ENCODE measurements at regions not wholly inside any gene's neighbourhood (a gene's known extent, or its start where the extent isn't known, plus 50 kb on each side); places are given as distances from the start of the nearest gene placed in this dataset.
A peak's percentile ranks its signal among the peaks of the same experiment; 100 is the strongest.

DNA sequence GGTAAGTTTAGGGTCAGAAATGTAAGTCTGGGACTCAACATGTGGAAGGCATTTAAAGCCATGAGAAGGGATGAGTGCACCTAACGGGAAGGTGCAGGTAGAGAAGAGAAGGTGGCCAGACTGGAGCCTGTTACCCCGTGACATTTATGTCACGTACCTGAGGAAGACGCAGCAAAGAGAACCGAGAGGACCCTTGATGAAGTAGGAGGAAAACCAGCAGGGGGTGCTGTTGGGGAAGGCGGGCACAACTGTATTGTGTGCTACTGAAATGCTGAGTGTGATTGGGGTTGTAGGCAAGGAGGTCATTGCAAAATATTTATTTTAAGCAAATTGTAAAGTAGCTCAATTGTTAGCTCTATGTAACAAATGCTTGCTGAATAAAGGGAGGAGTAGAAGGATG lies 338.2 kb upstream of the PRKCQ start:
- H3K9me3 ChIP-seq (replicated peaks; ENCODE audit: low read length) = no peaks in the 10 kb centered on the region
- no peak overlapping the region for H3K4me3 ChIP-seq (ENCODE audit: low read length)
- H3K4me2 ChIP-seq (ENCODE audit: low read length) = no peak overlapping the region
- peaks cover 26% of the 10 kb centered on the region for H3K27me3 ChIP-seq (ENCODE audit: control insufficient read depth, insufficient read depth, low read length)
- H3K36me3 ChIP-seq (ENCODE audit: insufficient read depth, low read length) = no peaks in the 10 kb centered on the region
- no peak overlapping the region for H3K9ac ChIP-seq (ENCODE audit: low read depth, low read length)
- H3K4me1 ChIP-seq (ENCODE audit: control insufficient read depth, insufficient read depth, low read length) = no peaks in the 10 kb centered on the region

DNA sequence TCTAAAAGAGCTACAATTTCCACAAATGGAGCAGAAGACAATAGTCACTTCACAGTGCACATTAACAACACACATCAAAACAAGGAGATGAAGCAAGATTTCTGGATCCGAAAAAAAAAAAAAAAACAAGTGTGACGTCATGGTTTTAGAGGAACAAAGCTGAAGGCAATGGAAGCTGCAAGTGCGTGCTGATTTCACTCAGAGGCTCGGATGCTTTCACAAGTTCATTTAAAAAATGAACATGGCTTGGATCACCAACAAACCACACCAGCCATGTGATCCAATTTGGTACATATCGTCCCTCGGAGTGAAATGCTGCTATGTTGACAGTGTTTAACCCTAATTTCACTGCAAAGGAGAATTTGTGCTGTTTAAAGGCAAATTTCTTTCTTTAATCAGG lies 337.0 kb upstream of the PRKCQ start:
- Histone ChIP-seq H3K9me3 (replicated peaks; ENCODE audit: low read length) (no peaks in the 10 kb centered on the region), H3K4me1 (ENCODE audit: control insufficient read depth, insufficient read depth, low read length) (peaks cover 4% of the 10 kb centered on the region), H3K9ac (ENCODE audit: low read depth, low read length) (no peak overlapping the region), H3K36me3 (ENCODE audit: insufficient read depth, low read length) (no peaks in the 10 kb centered on the region), H3K4me3 (ENCODE audit: low read length) (no peak overlapping the region), H3K27me3 (ENCODE audit: control insufficient read depth, insufficient read depth, low read length) (peaks cover 26% of the 10 kb centered on the region), H3K4me2 (ENCODE audit: low read length) (no peak overlapping the region)

DNA sequence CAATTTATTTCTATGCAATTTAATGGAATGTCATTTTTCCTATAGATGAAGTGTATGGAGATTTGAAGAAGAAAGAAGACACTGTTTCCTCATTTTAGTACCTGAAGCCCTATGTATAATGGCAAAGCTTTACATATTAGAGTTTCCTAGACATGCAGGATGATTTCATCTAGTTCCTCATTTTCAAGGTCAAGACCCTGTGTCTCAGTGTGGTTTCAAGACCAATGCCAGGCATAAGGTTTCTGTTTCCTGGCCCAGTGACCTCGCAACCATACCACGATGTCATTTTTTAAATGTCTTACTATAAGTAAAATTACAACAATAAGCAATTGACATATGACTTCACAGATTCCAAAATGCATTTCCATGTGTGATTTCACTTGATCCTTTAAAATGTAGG lies 336.5 kb upstream of the PRKCQ start:
- Histone ChIP-seq H3K27me3 (ENCODE audit: control insufficient read depth, insufficient read depth, low read length) (peaks cover 26% of the 10 kb centered on the region), H3K4me1 (ENCODE audit: control insufficient read depth, insufficient read depth, low read length) (peaks cover 4% of the 10 kb centered on the region), H3K9ac (ENCODE audit: low read depth, low read length) (no peak overlapping the region), H3K4me3 (ENCODE audit: low read length) (no peak overlapping the region), H3K36me3 (ENCODE audit: insufficient read depth, low read length) (no peaks in the 10 kb centered on the region), H3K4me2 (ENCODE audit: low read length) (no peak overlapping the region), H3K9me3 (replicated peaks; ENCODE audit: low read length) (no peaks in the 10 kb centered on the region)

DNA sequence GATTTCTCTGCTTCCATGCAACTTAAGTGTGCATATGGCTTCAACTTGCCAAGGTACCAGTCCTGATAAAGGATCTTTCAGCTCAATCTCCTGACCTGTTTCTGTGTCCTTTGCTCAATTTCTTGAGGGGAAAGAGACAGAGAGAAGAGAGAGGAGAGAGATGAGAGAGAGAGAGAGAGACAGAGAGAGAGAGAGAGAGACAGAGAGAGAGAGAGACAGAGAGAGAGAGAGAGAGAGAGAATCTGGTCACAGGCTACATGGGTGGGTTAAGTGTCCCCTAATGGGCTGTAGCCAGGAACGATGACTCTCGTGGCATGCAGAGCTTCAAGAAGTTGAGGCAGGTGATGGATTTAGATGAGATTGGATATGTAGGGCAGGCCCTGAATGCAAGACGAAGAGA lies 335.2 kb upstream of the PRKCQ start:
- Histone ChIP-seq H3K27me3 (ENCODE audit: control insufficient read depth, insufficient read depth, low read length) (peaks cover 26% of the 10 kb centered on the region), H3K9ac (ENCODE audit: low read depth, low read length) (no peak overlapping the region), H3K4me1 (ENCODE audit: control insufficient read depth, insufficient read depth, low read length) (peaks cover 4% of the 10 kb centered on the region), H3K9me3 (replicated peaks; ENCODE audit: low read length) (no peaks in the 10 kb centered on the region), H3K4me3 (ENCODE audit: low read length) (no peak overlapping the region), H3K4me2 (ENCODE audit: low read length) (no peak overlapping the region), H3K36me3 (ENCODE audit: insufficient read depth, low read length) (no peaks in the 10 kb centered on the region)

DNA sequence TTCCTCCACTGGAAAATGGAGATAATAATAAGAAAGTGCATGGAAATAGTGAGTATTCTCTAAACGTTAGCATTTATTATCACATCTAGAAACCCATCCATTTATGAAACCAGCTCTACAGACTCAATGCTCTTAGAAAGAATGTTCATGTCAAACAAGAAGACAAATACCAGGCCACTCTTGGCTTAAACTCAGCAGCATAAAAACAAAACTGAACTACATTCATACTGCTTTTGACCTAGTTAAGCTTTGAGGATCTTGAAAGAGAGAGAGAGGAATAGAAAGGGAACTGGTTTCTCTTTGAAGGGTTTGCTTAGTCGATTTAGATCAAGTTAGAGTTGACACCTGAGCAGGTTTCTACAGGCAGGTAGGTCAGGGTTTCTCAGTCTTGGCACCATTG lies 332.9 kb upstream of the PRKCQ start:
- Histone ChIP-seq H3K36me3 (ENCODE audit: insufficient read depth, low read length) (no peaks in the 10 kb centered on the region), H3K9me3 (replicated peaks; ENCODE audit: low read length) (peaks cover 4% of the 10 kb centered on the region), H3K4me3 (ENCODE audit: low read length) (no peak overlapping the region), H3K27me3 (ENCODE audit: control insufficient read depth, insufficient read depth, low read length) (peaks cover 29% of the 10 kb centered on the region), H3K4me1 (ENCODE audit: control insufficient read depth, insufficient read depth, low read length) (peaks cover 4% of the 10 kb centered on the region), H3K4me2 (ENCODE audit: low read length) (peak overlapping the region; percentile 8), H3K9ac (ENCODE audit: low read depth, low read length) (no peak overlapping the region)

DNA sequence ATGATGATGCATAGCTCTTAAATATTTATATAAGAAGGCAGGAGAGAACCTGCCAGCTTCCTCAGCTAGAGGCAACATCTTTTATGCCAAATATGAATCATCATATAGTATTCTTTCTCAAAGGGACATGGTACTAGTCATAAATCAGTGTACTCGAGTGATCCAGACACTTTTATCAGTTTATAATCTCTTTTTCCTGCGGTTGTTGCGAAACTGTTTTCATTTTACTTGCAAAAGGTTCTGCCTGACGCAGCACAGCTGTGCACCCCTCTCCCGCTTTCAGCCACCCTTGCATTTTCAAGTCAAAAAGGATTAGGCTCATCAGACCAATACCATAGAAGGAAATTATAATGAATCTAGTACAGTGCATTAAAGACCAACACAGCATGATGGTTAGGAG lies 332.3 kb upstream of the PRKCQ start:
- H3K9ac ChIP-seq (ENCODE audit: low read depth, low read length) = no peak overlapping the region
- peaks cover 4% of the 10 kb centered on the region for H3K4me1 ChIP-seq (ENCODE audit: control insufficient read depth, insufficient read depth, low read length)
- H3K36me3 ChIP-seq (ENCODE audit: insufficient read depth, low read length) = no peaks in the 10 kb centered on the region
- H3K4me3 ChIP-seq (ENCODE audit: low read length) = no peak overlapping the region
- peaks cover 4% of the 10 kb centered on the region for H3K9me3 ChIP-seq (replicated peaks; ENCODE audit: low read length)
- peaks cover 29% of the 10 kb centered on the region for H3K27me3 ChIP-seq (ENCODE audit: control insufficient read depth, insufficient read depth, low read length)
- H3K4me2 ChIP-seq (ENCODE audit: low read length) = peak overlapping the region; percentile 8

DNA sequence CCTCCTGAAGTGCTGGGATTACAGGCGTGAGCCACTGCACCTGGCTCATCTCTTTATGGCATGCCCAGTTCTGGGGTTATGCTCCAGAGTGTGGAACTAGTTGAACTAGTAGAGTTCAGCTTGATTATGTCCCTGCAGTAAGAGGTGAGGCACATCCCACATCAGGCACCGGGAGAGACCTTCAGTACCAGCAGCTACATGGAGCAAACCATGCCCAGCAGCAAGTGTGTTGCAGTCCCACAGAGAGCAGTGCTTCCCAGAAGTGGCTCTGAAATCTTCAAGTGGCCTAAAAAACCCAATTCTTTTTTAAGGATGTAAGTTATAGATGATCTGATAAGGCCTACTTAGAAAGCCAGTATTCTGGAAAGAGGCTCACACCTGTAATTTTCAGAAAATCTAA lies 331.9 kb upstream of the PRKCQ start:
- H3K36me3 ChIP-seq (ENCODE audit: insufficient read depth, low read length) = no peaks in the 10 kb centered on the region
- no peak overlapping the region for H3K4me3 ChIP-seq (ENCODE audit: low read length)
- no peak overlapping the region for H3K9ac ChIP-seq (ENCODE audit: low read depth, low read length)
- peaks cover 4% of the 10 kb centered on the region for H3K9me3 ChIP-seq (replicated peaks; ENCODE audit: low read length)
- H3K27me3 ChIP-seq (ENCODE audit: control insufficient read depth, insufficient read depth, low read length) = peaks cover 29% of the 10 kb centered on the region
- no peak overlapping the region for H3K4me2 ChIP-seq (ENCODE audit: low read length)
- H3K4me1 ChIP-seq (ENCODE audit: control insufficient read depth, insufficient read depth, low read length) = peaks cover 4% of the 10 kb centered on the region

DNA sequence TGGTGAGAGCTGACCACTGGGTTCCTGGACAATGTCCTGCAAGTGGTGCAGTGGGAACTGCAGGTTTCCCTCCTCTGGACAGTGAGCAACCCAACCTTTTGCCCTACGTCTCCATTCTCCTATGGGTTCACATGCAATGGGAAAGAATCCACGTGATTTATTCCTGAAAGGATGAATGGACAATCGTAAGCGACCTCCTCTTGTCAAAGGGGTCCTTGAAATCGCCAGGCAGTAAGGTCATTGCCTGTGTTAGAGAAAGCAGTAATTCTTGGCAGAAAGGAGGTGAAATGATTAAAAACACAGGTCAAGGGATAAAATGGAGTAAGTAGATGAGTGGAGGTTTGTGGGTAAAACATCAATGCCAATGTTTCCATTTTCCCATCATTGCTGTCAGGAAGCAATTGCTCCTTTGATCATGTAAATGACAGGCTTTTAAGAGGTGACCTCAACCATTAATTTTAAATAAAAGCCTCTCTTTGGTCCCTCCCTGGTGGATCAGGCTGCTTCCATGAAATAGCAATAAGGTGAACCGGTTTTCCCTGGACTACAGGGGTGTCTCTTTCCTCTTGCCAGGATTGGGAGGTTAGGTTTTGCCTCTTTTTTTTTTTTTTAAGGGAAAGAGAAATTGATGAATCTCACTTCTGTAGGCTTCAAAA lies 330.0 kb upstream of the PRKCQ start:
- Histone ChIP-seq H3K4me2 (ENCODE audit: low read length) (no peak overlapping the region), H3K4me3 (ENCODE audit: low read length) (no peak overlapping the region), H3K36me3 (ENCODE audit: insufficient read depth, low read length) (no peaks in the 10 kb centered on the region), H3K9ac (ENCODE audit: low read depth, low read length) (no peak overlapping the region), H3K9me3 (replicated peaks; ENCODE audit: low read length) (peaks cover 4% of the 10 kb centered on the region), H3K4me1 (ENCODE audit: control insufficient read depth, insufficient read depth, low read length) (peaks cover 4% of the 10 kb centered on the region), H3K27me3 (ENCODE audit: control insufficient read depth, insufficient read depth, low read length) (peaks cover 18% of the 10 kb centered on the region)

DNA sequence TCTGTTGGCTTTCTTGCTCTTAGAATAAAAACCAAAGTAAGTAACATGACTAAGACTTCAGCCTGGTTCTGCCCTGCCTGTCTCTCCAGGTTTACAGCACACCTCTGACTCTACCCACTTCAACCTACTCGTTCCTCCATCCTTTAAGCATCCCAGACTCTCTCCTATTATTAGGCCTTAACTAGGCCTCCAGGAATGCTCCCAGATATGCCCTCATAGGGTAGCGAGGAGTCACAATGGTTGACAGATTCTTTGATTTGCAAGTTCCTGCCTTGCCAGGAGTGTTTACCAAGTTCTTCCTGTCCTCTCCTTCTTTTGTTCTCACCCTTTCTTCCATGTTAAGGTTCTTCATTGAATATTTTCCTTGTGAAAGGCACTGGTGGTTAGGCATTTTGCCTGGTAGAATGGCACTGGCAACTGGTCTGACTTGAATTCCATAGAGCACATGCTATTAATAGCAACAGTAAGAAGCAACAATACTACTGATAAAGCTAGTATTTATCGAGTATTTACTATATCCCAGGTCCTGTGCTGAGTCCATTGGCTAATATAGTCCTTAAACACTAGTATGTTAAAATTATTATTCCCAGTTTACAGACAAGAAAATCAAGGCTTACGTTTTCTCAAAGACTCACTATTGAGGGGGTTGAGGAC lies 327.9 kb upstream of the PRKCQ start:
- H3K36me3 ChIP-seq (ENCODE audit: insufficient read depth, low read length) = no peaks in the 10 kb centered on the region
- peaks cover 4% of the 10 kb centered on the region for H3K4me1 ChIP-seq (ENCODE audit: control insufficient read depth, insufficient read depth, low read length)
- H3K9me3 ChIP-seq (replicated peaks; ENCODE audit: low read length) = peaks cover 4% of the 10 kb centered on the region
- no peak overlapping the region for H3K4me2 ChIP-seq (ENCODE audit: low read length)
- no peak overlapping the region for H3K9ac ChIP-seq (ENCODE audit: low read depth, low read length)
- H3K4me3 ChIP-seq (ENCODE audit: low read length) = no peak overlapping the region
- peaks cover 9% of the 10 kb centered on the region for H3K27me3 ChIP-seq (ENCODE audit: control insufficient read depth, insufficient read depth, low read length)

DNA sequence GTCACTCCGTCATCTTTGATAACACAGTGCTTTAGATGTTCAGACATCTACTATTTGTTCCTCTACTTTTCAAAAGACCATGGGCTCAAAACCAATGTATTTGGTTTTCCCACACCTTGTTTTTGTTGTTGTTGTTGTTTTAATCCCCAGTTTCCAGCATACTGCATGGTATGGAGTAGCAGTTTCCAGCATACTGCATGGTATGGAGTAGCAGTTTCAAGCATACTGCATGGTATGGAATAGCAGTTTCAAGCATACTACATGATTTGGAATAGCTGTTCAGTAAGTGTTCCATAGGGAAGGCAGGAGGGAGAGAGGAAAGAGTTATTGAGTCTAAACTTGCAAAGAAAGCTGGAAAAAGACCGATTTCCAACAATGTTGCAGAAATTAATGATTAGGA lies 314.3 kb upstream of the PRKCQ start:
- H3K4me1 ChIP-seq (ENCODE audit: control insufficient read depth, insufficient read depth, low read length) = no peaks in the 10 kb centered on the region
- H3K9ac ChIP-seq (ENCODE audit: low read depth, low read length) = no peak overlapping the region
- H3K9me3 ChIP-seq (replicated peaks; ENCODE audit: low read length) = no peaks in the 10 kb centered on the region
- no peaks in the 10 kb centered on the region for H3K36me3 ChIP-seq (ENCODE audit: insufficient read depth, low read length)
- no peak overlapping the region for H3K4me3 ChIP-seq (ENCODE audit: low read length)
- no peak overlapping the region for H3K4me2 ChIP-seq (ENCODE audit: low read length)
- H3K27me3 ChIP-seq (ENCODE audit: control insufficient read depth, insufficient read depth, low read length) = peaks cover 3% of the 10 kb centered on the region

DNA sequence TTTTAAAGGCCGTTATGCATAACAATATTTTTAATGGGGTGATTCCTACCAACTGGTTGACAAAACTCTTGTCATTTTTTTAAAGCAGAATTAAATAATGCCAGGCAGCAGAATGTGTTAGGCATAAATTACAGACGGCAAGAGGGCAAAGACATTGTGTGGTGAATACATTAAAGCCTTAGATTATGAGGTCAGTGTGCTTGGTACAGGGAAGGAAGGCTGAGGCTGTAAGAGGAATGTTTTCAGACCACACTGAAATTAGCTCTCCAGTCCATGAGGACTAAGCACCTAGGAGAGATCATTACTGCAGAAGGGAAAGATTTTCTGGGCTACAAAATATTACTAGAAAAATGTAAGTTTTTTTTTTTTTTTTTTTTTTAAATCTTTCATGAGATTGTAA lies 312.8 kb upstream of the PRKCQ start:
- Histone ChIP-seq H3K4me2 (ENCODE audit: low read length) (no peak overlapping the region), H3K4me3 (ENCODE audit: low read length) (no peak overlapping the region), H3K27me3 (ENCODE audit: control insufficient read depth, insufficient read depth, low read length) (peaks cover 3% of the 10 kb centered on the region), H3K4me1 (ENCODE audit: control insufficient read depth, insufficient read depth, low read length) (no peaks in the 10 kb centered on the region), H3K9ac (ENCODE audit: low read depth, low read length) (no peak overlapping the region), H3K36me3 (ENCODE audit: insufficient read depth, low read length) (no peaks in the 10 kb centered on the region), H3K9me3 (replicated peaks; ENCODE audit: low read length) (no peaks in the 10 kb centered on the region)

DNA sequence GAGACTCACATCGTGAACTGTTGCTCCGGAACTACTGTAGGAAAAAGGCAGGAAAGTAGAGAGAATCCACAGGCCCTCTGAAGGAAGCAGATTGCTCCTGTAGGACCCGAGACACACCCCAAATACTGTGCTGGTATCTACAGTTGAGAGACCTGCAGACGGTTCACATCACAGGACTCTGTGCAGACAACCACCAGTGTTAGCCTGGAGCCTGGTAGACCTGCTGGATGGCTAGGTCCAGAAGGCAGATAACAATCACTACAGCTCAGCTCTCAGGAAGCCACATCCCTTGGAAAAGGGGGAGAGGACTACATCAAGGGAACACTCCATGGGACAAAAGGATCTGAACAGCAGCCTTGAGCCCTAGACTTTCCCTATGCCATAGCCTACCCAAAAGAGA lies 311.8 kb upstream of the PRKCQ start:
- Histone ChIP-seq H3K4me2 (ENCODE audit: low read length) (no peak overlapping the region), H3K4me3 (ENCODE audit: low read length) (no peak overlapping the region), H3K9me3 (replicated peaks; ENCODE audit: low read length) (no peaks in the 10 kb centered on the region), H3K36me3 (ENCODE audit: insufficient read depth, low read length) (no peaks in the 10 kb centered on the region), H3K9ac (ENCODE audit: low read depth, low read length) (no peak overlapping the region), H3K27me3 (ENCODE audit: control insufficient read depth, insufficient read depth, low read length) (peaks cover 3% of the 10 kb centered on the region), H3K4me1 (ENCODE audit: control insufficient read depth, insufficient read depth, low read length) (no peaks in the 10 kb centered on the region)

Data from skeletal muscle satellite cell (primary cell).